ENCODE measurements at regions not wholly inside any gene's neighbourhood (a gene's known extent, or its start where the extent isn't known, plus 50 kb on each side); places are given as distances from the start of the nearest gene placed in this dataset.

- H3K9ac ChIP-seq = no peak overlapping the region
- H3K36me3 ChIP-seq (ENCODE audit: control insufficient read depth, insufficient read depth, low read length) = no peaks in the 10 kb centered on the region
- no peak overlapping the region for H3K4me2 ChIP-seq (ENCODE audit: low read length)
- H2AFZ ChIP-seq = no peak overlapping the region
- no peaks in the 10 kb centered on the region for H3K4me1 ChIP-seq
- H3K4me3 ChIP-seq (ENCODE audit: low read depth, low read length) = no peak overlapping the region
- H3K79me2 ChIP-seq = no peaks in the 10 kb centered on the region
- TF ChIP-seq, protein P1, sequence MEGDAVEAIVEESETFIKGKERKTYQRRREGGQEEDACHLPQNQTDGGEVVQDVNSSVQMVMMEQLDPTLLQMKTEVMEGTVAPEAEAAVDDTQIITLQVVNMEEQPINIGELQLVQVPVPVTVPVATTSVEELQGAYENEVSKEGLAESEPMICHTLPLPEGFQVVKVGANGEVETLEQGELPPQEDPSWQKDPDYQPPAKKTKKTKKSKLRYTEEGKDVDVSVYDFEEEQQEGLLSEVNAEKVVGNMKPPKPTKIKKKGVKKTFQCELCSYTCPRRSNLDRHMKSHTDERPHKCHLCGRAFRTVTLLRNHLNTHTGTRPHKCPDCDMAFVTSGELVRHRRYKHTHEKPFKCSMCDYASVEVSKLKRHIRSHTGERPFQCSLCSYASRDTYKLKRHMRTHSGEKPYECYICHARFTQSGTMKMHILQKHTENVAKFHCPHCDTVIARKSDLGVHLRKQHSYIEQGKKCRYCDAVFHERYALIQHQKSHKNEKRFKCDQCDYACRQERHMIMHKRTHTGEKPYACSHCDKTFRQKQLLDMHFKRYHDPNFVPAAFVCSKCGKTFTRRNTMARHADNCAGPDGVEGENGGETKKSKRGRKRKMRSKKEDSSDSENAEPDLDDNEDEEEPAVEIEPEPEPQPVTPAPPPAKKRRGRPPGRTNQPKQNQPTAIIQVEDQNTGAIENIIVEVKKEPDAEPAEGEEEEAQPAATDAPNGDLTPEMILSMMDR (IDR thresholded peaks at IDR 0.05) = no peak
- no peaks in the 10 kb centered on the region for H3K27me3 ChIP-seq (ENCODE audit: control insufficient read depth, insufficient read depth, low read length)
- no peaks in the 10 kb centered on the region for H3K9me3 ChIP-seq (ENCODE audit: control insufficient read depth, low read length)
- H3K27ac ChIP-seq = no peak overlapping the region
Measured at GRCh38 chr3:178451799-178452198, 84.4 kb upstream of the KCNMB2 start.

DNA sequence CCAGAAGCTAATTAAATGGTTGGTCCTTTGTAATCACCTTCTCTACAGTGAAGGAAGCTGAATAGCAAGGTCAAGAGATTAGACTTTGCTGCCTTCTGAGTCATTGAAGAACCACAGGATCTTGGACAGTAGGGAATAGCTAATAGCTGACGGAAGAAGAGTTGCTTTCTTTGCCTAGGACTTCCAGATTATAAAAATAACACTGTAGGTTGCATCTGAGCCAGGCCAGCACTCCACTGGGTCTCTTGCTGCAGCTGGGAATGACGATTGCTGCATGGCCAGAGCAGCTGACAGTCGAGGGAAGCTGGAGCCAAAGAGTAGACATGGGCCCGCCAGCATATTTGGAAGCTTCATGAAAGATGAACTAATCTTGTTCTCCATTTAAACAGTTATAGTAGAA lies 81.5 kb upstream of the KCNMB2 start:
- no peak overlapping the region for H3K27ac ChIP-seq
- no peaks in the 10 kb centered on the region for H3K9me3 ChIP-seq (ENCODE audit: control insufficient read depth, low read length)
- TF ChIP-seq, protein P1 (IDR thresholded peaks at IDR 0.05) = no peak
- no peaks in the 10 kb centered on the region for H3K36me3 ChIP-seq (ENCODE audit: control insufficient read depth, insufficient read depth, low read length)
- no peak overlapping the region for H3K4me3 ChIP-seq (ENCODE audit: low read depth, low read length)
- H3K9ac ChIP-seq = no peak overlapping the region
- no peaks in the 10 kb centered on the region for H3K27me3 ChIP-seq (ENCODE audit: control insufficient read depth, insufficient read depth, low read length)
- no peaks in the 10 kb centered on the region for H3K79me2 ChIP-seq
- no peak overlapping the region for H3K4me2 ChIP-seq (ENCODE audit: low read length)
- H2AFZ ChIP-seq = no peak overlapping the region
- H3K4me1 ChIP-seq = no peaks in the 10 kb centered on the region

GRCh38 chr3:178455226-178455625 lies 81.0 kb upstream of the KCNMB2 start:
- Histone ChIP-seq H3K9ac (no peak overlapping the region), H3K36me3 (ENCODE audit: control insufficient read depth, insufficient read depth, low read length) (no peaks in the 10 kb centered on the region), H3K4me3 (ENCODE audit: low read depth, low read length) (no peak overlapping the region), H3K9me3 (ENCODE audit: control insufficient read depth, low read length) (no peaks in the 10 kb centered on the region), H2AFZ (no peak overlapping the region), H3K27ac (no peak overlapping the region), H3K4me2 (ENCODE audit: low read length) (no peak overlapping the region), H3K79me2 (no peaks in the 10 kb centered on the region), H3K4me1 (no peaks in the 10 kb centered on the region), H3K27me3 (ENCODE audit: control insufficient read depth, insufficient read depth, low read length) (no peaks in the 10 kb centered on the region)
- TF ChIP-seq, protein P1 (IDR thresholded peaks at IDR 0.05) = no peak

DNA sequence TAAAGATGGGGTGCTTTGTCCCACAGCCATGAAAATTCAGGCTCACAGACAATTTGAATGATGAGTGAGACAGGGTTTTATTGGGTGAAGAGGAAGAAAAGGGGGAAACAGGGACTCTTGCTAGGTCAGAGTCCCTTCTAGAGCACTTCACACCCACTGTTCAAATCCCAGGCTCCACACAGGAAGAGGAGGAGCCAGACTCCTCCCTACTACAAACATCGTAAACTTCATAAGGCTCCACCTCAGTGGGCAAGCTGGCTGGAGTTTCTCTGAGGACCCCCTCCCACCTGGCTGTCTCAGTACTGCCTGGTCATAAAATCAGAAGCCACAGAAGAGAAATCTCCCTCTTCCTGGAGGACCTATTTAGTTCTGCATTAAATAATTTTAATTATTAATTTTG lies 80.3 kb upstream of the KCNMB2 start:
- H3K4me2 ChIP-seq (ENCODE audit: low read length) = no peak overlapping the region
- H3K36me3 ChIP-seq (ENCODE audit: control insufficient read depth, insufficient read depth, low read length) = no peaks in the 10 kb centered on the region
- H3K4me1 ChIP-seq = no peaks in the 10 kb centered on the region
- H3K9me3 ChIP-seq (ENCODE audit: control insufficient read depth, low read length) = no peaks in the 10 kb centered on the region
- H2AFZ ChIP-seq = no peak overlapping the region
- H3K27me3 ChIP-seq (ENCODE audit: control insufficient read depth, insufficient read depth, low read length) = no peaks in the 10 kb centered on the region
- no peaks in the 10 kb centered on the region for H3K79me2 ChIP-seq
- TF ChIP-seq, protein P1 (IDR thresholded peaks at IDR 0.05) = no peak
- no peak overlapping the region for H3K27ac ChIP-seq
- no peak overlapping the region for H3K4me3 ChIP-seq (ENCODE audit: low read depth, low read length)
- no peak overlapping the region for H3K9ac ChIP-seq

DNA sequence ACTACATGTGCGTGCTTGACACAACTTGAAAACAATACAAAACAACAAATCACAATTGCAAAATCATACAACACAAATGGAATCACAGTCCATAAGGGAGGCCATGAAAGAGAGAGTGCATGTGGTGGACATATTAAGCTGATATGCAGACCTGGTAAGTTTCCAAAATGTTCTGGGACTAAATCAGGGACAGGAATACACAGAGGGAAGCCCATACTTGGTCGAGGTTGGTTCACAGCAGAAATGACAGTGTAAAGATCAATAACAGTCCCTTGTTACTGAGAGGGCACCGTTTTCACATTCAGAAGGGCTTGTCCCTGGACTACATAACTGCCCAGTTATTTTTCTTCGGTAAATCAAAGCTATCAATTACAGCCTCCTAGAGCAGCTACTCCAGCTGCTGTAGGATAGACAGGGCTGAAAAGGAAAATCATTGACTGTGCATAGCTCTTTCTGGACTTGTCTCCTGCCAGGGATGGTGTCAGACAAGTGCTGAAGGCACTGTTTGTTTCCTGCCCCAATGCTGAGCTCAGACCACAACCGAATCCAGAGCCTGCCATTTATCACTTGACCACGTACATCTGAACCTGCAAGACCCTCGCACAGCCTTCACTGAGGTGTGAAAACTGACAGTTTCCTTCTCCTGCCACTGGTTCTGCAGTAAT lies 79.5 kb upstream of the KCNMB2 start:
- no peak overlapping the region for H2AFZ ChIP-seq
- no peak overlapping the region for H3K4me3 ChIP-seq (ENCODE audit: low read depth, low read length)
- H3K27me3 ChIP-seq (ENCODE audit: control insufficient read depth, insufficient read depth, low read length) = no peaks in the 10 kb centered on the region
- no peaks in the 10 kb centered on the region for H3K79me2 ChIP-seq
- TF ChIP-seq, protein P1 (IDR thresholded peaks at IDR 0.05) = no peak
- H3K27ac ChIP-seq = no peak overlapping the region
- H3K36me3 ChIP-seq (ENCODE audit: control insufficient read depth, insufficient read depth, low read length) = no peaks in the 10 kb centered on the region
- no peaks in the 10 kb centered on the region for H3K4me1 ChIP-seq
- H3K4me2 ChIP-seq (ENCODE audit: low read length) = no peak overlapping the region
- H3K9ac ChIP-seq = no peak overlapping the region
- H3K9me3 ChIP-seq (ENCODE audit: control insufficient read depth, low read length) = no peaks in the 10 kb centered on the region
